LNCAP (cell line): ENCODE measurements at regions not wholly inside any gene's neighbourhood (a gene's known extent, or its start where the extent isn't known, plus 50 kb on each side); places are given as distances from the start of the nearest gene placed in this dataset.

Experiments
- CTCF ChIP-seq: fragments of 450-650 bp; IDR thresholded peaks from 2 replicates; pipeline ENCODE4 v1.5.1; 2017; ENCODE audit warnings: mild to moderate bottlenecking

GRCh38 chr6:8628736-8629135 lies 193.4 kb upstream of the SLC35B3 start:
- no peak for TF ChIP-seq CTCF

GRCh38 chr6:8628063-8628462 lies 192.7 kb upstream of the SLC35B3 start:
- TF ChIP-seq CTCF, result no peak

- TF ChIP-seq CTCF, result no peak
These were observed 191.9 kb upstream of the SLC35B3 start for GRCh38 chr6:8627085-8627861.

DNA sequence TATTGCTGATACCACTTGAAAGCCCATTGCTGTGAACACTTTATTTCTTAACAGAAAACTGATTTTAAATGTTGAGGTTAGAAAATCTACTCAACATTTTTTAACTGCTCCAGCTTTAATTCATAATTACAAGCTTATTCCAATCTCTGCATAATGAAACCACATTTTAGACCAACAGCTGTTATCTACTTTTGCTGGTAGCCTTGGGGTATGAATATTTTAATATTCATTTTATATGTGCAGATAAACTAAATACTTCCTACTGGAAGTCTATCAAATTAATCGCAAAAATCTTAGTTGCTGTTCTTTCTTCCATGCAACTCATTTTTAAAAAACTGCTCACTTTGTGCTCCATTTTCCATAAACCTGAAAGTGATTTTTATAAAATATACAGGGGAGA lies 189.3 kb upstream of the SLC35B3 start:
- no peak for TF ChIP-seq CTCF

DNA sequence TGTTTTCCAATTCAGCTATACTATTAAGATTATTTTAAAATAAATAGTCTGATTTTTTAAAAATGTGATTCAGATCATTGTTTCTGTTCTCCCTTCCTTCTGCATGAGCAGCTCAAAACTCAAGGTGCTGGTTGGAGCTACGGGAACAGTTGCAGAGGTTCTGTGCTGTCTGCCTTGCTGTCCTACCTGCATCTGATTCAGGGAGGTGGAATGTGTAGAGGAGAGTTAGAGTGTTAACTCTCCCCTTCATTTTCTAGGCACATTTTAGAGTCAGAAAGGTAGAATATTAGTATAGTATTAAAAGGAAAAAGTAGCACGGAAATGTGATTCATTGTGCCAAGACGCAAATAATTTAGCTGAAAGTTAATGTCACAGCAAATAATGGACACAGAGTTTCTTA lies 188.1 kb upstream of the SLC35B3 start:
- no peak for TF ChIP-seq CTCF

GRCh38 chr6:8619853-8620252 lies 184.5 kb upstream of the SLC35B3 start:
- TF ChIP-seq CTCF, result no peak

- TF ChIP-seq CTCF, result no peak
These were observed 173.4 kb upstream of the SLC35B3 start for GRCh38 chr6:8608737-8609136.
